Left lobe of liver (tissue), 2 donors: ENCODE measurements at regions not wholly inside any gene's neighbourhood (a gene's known extent, or its start where the extent isn't known, plus 50 kb on each side); places are given as distances from the start of the nearest gene placed in this dataset.
A peak's percentile ranks its signal among the peaks of the same experiment; 100 is the strongest.

Experiments
- ATAC-seq: fragments of 200-7000 bp; cut with Tn5 transposase; one replicate; pipeline ENCODE4 v1.9.1; 2020; ENCODE audit warnings: mild to moderate bottlenecking, moderate library complexity
- DNase-seq: peaks from one replicate; pipeline ENCODE4 v3.0.0-alpha.2; 2020; ENCODE audit warnings: low spot score
- donor health status: DM: no; HTN: no; CAD: no; lungs with moderate emphysema.
- donor health status: DM: no; HTN: yes; CAD: no.

- no peak for DNase-seq
- ATAC-seq, result peak; percentile 72
Measured at GRCh38 chr15:62841891-62842559, 200.5 kb upstream of the TPM1 start.

- DNase-seq (no peak), ATAC-seq (no peak)
Measured at GRCh38 chr15:62843311-62843710, 199.2 kb upstream of the TPM1 start.

GRCh38 chr15:62844564-62845240 lies 197.8 kb upstream of the TPM1 start:
- ATAC-seq (no peak), DNase-seq (no peak)

GRCh38 chr15:62845241-62846126 lies 197.1 kb upstream of the TPM1 start:
- ATAC-seq, result peak; percentile 29
- DNase-seq, result no peak

GRCh38 chr15:62846131-62846804 lies 196.3 kb upstream of the TPM1 start:
- ATAC-seq (no peak), DNase-seq (no peak)

- DNase-seq (no peak), ATAC-seq (no peak)
Measured at GRCh38 chr15:62846805-62847495, 195.6 kb upstream of the TPM1 start.

- peak; percentile 82 for ATAC-seq
- peak; percentile 77 for DNase-seq
Measured at GRCh38 chr15:62847900-62848489, 194.6 kb upstream of the TPM1 start.

GRCh38 chr15:62848632-62849050 lies 193.9 kb upstream of the TPM1 start:
- no peak for DNase-seq
- peak; percentile 4 for ATAC-seq

- DNase-seq, result no peak
- no peak for ATAC-seq
Measured at GRCh38 chr15:62849316-62850106, 193.0 kb upstream of the TPM1 start.

GRCh38 chr15:62850318-62850717 lies 192.2 kb upstream of the TPM1 start:
- DNase-seq (peak; percentile 88), ATAC-seq (peak; percentile 58)

GRCh38 chr15:62850791-62851291 lies 191.7 kb upstream of the TPM1 start:
- DNase-seq, result no peak
- no peak for ATAC-seq

GRCh38 chr15:62853114-62853840 lies 189.3 kb upstream of the TPM1 start:
- ATAC-seq, result peak; percentile 78
- DNase-seq, result peak; percentile 77

- no peak for ATAC-seq
- no peak for DNase-seq
Measured at GRCh38 chr15:62853841-62854225, 188.7 kb upstream of the TPM1 start.

GRCh38 chr15:62854420-62855084 lies 188.0 kb upstream of the TPM1 start:
- no peak for ATAC-seq
- no peak for DNase-seq

- ATAC-seq, result no peak
- no peak for DNase-seq
Measured at GRCh38 chr15:62855085-62855476, 187.5 kb upstream of the TPM1 start.

GRCh38 chr15:62856466-62857246 lies 185.9 kb upstream of the TPM1 start:
- no peak for DNase-seq

GRCh38 chr15:62857411-62857853 lies 185.1 kb upstream of the TPM1 start:
- DNase-seq (no peak), ATAC-seq (no peak)

More at GRCh38 chr15:62856466-62857246, 185.9 kb upstream of the TPM1 start:
- ATAC-seq, result no peak
